ENCODE measurements at regions not wholly inside any gene's neighbourhood (a gene's known extent, or its start where the extent isn't known, plus 50 kb on each side); places are given as distances from the start of the nearest gene placed in this dataset.

DNA sequence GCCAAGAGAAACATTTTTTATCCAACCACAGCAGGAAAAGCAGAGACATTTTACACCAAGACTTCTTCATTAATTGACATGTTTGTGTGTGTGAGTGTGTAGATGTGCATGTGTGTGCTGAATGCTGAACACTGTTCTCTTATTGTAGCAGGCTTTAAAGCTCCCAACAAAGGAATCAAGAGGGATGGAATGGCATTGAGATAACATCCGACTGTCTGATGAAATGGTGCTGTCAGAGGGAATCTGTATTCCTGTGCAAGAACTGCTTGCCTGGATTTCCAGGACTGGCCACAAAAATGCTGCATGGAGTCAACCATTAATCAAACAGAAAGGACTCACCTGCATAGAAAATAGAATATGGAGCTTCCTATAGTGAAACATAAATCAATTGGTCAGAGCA is 354.0 kb downstream of the UQCRFS1 start:
- no peak overlapping the region for H2AFZ ChIP-seq (ENCODE audit: low read length)
- no peaks in the 10 kb centered on the region for H3K23me2 ChIP-seq (ENCODE audit: insufficient read length, low read depth, low read length, poor library complexity, severe bottlenecking)
- no peak overlapping the region for H4K91ac ChIP-seq (ENCODE audit: insufficient read length, low read depth, low read length)
- Mint-ChIP-seq H3K27me3 (ENCODE audit: low read depth) (no peaks in the 10 kb centered on the region; the same call in 1 of the 2 replicates), H3K9me3 (peaks cover 9 to 14% of the 10 kb centered on the region in 2 experiments), H3K36me3 (ENCODE audit: insufficient read depth in 1 of 3, low read depth in 3 of 3) (peaks cover 0 to 9% (median under 1%) of the 10 kb centered on the region in 3 experiments; a peak in 6 of 7 replicates), H3K27ac (no peak overlapping the region), H3K4me3 (no peak overlapping the region), H3K4me1 (peaks cover 0 to 4% of the 10 kb centered on the region in 2 experiments; a peak in 1 of 4 replicates)
- H3K27ac ChIP-seq (ENCODE audit: insufficient read length, low read depth, low read length), result no peak overlapping the region
- no peak overlapping the region for H3K18ac ChIP-seq (ENCODE audit: insufficient read length, low read depth, low read length)
- H2AK5ac ChIP-seq (ENCODE audit: insufficient read length, low read length), result no peak overlapping the region
- DNase-seq, result no peak
- no peak overlapping the region for H3K9ac ChIP-seq (ENCODE audit: extremely low read depth, insufficient read length, low read length)
- no peaks in the 10 kb centered on the region for H3K79me2 ChIP-seq (ENCODE audit: insufficient read depth, low read length)
- no peak overlapping the region for H3K4ac ChIP-seq (ENCODE audit: low read depth, low read length)
- H4K5ac ChIP-seq (ENCODE audit: insufficient read length, low read depth, low read length), result no peak overlapping the region
- H2BK15ac ChIP-seq (ENCODE audit: low read depth, low read length), result no peak overlapping the region
- H2BK5ac ChIP-seq (ENCODE audit: insufficient read length, low read length), result no peak overlapping the region
- no peaks in the 10 kb centered on the region for H4K20me1 ChIP-seq (ENCODE audit: control insufficient read depth, insufficient read depth, insufficient read length)
- TF ChIP-seq, protein P1, sequence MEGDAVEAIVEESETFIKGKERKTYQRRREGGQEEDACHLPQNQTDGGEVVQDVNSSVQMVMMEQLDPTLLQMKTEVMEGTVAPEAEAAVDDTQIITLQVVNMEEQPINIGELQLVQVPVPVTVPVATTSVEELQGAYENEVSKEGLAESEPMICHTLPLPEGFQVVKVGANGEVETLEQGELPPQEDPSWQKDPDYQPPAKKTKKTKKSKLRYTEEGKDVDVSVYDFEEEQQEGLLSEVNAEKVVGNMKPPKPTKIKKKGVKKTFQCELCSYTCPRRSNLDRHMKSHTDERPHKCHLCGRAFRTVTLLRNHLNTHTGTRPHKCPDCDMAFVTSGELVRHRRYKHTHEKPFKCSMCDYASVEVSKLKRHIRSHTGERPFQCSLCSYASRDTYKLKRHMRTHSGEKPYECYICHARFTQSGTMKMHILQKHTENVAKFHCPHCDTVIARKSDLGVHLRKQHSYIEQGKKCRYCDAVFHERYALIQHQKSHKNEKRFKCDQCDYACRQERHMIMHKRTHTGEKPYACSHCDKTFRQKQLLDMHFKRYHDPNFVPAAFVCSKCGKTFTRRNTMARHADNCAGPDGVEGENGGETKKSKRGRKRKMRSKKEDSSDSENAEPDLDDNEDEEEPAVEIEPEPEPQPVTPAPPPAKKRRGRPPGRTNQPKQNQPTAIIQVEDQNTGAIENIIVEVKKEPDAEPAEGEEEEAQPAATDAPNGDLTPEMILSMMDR (conservative IDR thresholded peaks at IDR 0.05), result no peak
- no peak overlapping the region for H3K14ac ChIP-seq (ENCODE audit: insufficient read depth, low read length)
- peaks cover 7% of the 10 kb centered on the region for H3K9me3 ChIP-seq (ENCODE audit: control insufficient read depth, low read depth, low read length)
- H3K4me2 ChIP-seq (ENCODE audit: insufficient read depth, insufficient read length, low read length), result no peak overlapping the region
- no peaks in the 10 kb centered on the region for H3K79me1 ChIP-seq (ENCODE audit: insufficient read depth, low read depth, low read length, poor library complexity, severe bottlenecking)
- H4K8ac ChIP-seq (replicated peaks; ENCODE audit: insufficient read length, low read depth, low read length), result no peak overlapping the region
- WGBS (ENCODE audit: extremely low coverage, insufficient read length, low lambda C conversion rate), result no CpG with 5 or more reads among the region's 1 CpG
- no peak overlapping the region for H3K23ac ChIP-seq (ENCODE audit: insufficient read length, low read depth, low read length)
- no peak overlapping the region for H2BK12ac ChIP-seq (ENCODE audit: insufficient read length, low read depth, low read length)
- H3K56ac ChIP-seq (ENCODE audit: insufficient read length, low read depth, low read length), result no peak overlapping the region
- H2BK20ac ChIP-seq (ENCODE audit: low read depth, low read length, poor library complexity, severe bottlenecking), result no peak overlapping the region
- H2BK120ac ChIP-seq (ENCODE audit: low read depth, low read length, poor library complexity, severe bottlenecking), result no peak overlapping the region
- H3K4me1 ChIP-seq (ENCODE audit: insufficient read depth, low read length), result no peaks in the 10 kb centered on the region
- H3T11ph ChIP-seq (ENCODE audit: low read length), result no peak overlapping the region
- no peaks in the 10 kb centered on the region for H3K27me3 ChIP-seq (ENCODE audit: insufficient read depth, low read length)
